ENCODE measurements at regions not wholly inside any gene's neighbourhood (a gene's known extent, or its start where the extent isn't known, plus 50 kb on each side); places are given as distances from the start of the nearest gene placed in this dataset.
"Not testable (repeated sequence)": the region's sequence is repeated elsewhere in the genome, so short reads cannot be mapped to it uniquely, and the experiment has no call there.

DNA sequence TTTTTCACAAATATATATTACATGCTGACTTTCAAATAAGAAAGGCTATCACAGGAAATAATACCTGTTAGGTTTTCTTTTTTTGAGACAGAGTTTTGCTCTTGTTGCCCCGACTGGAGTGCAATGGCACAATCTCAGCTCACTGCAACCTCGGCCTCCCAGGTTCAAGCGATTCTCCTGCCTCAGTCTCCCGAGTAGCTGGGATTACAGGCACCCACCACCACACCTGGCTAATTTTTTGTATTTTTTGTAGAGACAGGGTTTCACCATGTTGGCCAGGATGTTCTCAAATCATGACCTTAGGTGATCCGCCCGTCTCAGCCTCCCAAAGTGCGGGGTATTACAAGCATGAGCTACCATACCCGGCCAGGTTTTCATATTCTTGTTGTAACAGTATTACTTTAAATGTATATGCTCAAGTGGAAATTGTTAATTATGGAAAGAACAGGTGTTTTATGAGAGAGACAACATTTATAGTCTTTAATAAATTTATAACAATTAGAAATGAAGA lies 92.3 kb upstream of the SLC39A10 start:
- TF ChIP-seq POLR2AphosphoS5 (IDR thresholded peaks at IDR 0.05; ENCODE audit: low read depth, low read length); FOSL2 (IDR thresholded peaks at IDR 0.05; ENCODE audit: borderline replicate concordance, low read depth); EP300 (IDR thresholded peaks at IDR 0.05; ENCODE audit: borderline replicate concordance in 1 of 2, low read depth in 1 of 2, low read length in 1 of 2); GABPA (IDR thresholded peaks at IDR 0.05; ENCODE audit: low read depth); NFIC (IDR thresholded peaks at IDR 0.05; ENCODE audit: borderline replicate concordance); RAD21 (IDR thresholded peaks at IDR 0.05; ENCODE audit: low read length); YY1 (IDR thresholded peaks at IDR 0.05; ENCODE audit: low read depth); CHD2 (IDR thresholded peaks at IDR 0.05; ENCODE audit: low read length, partially characterized antibody); RXRA (IDR thresholded peaks at IDR 0.05; ENCODE audit: borderline replicate concordance, low read depth): not testable (repeated sequence)
- TF ChIP-seq, protein P1, sequence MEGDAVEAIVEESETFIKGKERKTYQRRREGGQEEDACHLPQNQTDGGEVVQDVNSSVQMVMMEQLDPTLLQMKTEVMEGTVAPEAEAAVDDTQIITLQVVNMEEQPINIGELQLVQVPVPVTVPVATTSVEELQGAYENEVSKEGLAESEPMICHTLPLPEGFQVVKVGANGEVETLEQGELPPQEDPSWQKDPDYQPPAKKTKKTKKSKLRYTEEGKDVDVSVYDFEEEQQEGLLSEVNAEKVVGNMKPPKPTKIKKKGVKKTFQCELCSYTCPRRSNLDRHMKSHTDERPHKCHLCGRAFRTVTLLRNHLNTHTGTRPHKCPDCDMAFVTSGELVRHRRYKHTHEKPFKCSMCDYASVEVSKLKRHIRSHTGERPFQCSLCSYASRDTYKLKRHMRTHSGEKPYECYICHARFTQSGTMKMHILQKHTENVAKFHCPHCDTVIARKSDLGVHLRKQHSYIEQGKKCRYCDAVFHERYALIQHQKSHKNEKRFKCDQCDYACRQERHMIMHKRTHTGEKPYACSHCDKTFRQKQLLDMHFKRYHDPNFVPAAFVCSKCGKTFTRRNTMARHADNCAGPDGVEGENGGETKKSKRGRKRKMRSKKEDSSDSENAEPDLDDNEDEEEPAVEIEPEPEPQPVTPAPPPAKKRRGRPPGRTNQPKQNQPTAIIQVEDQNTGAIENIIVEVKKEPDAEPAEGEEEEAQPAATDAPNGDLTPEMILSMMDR (IDR thresholded peaks at IDR 0.05): not testable (repeated sequence)
- TF ChIP-seq, protein P2, sequence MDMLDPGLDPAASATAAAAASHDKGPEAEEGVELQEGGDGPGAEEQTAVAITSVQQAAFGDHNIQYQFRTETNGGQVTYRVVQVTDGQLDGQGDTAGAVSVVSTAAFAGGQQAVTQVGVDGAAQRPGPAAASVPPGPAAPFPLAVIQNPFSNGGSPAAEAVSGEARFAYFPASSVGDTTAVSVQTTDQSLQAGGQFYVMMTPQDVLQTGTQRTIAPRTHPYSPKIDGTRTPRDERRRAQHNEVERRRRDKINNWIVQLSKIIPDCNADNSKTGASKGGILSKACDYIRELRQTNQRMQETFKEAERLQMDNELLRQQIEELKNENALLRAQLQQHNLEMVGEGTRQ (IDR thresholded peaks at IDR 0.05; ENCODE audit: borderline replicate concordance, low read depth, low read length): not testable (repeated sequence)
- TF ChIP-seq, protein P3, sequence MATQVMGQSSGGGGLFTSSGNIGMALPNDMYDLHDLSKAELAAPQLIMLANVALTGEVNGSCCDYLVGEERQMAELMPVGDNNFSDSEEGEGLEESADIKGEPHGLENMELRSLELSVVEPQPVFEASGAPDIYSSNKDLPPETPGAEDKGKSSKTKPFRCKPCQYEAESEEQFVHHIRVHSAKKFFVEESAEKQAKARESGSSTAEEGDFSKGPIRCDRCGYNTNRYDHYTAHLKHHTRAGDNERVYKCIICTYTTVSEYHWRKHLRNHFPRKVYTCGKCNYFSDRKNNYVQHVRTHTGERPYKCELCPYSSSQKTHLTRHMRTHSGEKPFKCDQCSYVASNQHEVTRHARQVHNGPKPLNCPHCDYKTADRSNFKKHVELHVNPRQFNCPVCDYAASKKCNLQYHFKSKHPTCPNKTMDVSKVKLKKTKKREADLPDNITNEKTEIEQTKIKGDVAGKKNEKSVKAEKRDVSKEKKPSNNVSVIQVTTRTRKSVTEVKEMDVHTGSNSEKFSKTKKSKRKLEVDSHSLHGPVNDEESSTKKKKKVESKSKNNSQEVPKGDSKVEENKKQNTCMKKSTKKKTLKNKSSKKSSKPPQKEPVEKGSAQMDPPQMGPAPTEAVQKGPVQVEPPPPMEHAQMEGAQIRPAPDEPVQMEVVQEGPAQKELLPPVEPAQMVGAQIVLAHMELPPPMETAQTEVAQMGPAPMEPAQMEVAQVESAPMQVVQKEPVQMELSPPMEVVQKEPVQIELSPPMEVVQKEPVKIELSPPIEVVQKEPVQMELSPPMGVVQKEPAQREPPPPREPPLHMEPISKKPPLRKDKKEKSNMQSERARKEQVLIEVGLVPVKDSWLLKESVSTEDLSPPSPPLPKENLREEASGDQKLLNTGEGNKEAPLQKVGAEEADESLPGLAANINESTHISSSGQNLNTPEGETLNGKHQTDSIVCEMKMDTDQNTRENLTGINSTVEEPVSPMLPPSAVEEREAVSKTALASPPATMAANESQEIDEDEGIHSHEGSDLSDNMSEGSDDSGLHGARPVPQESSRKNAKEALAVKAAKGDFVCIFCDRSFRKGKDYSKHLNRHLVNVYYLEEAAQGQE (IDR thresholded peaks at IDR 0.05; ENCODE audit: low read depth, low read length): not testable (repeated sequence)
- TF ChIP-seq, protein P4, sequence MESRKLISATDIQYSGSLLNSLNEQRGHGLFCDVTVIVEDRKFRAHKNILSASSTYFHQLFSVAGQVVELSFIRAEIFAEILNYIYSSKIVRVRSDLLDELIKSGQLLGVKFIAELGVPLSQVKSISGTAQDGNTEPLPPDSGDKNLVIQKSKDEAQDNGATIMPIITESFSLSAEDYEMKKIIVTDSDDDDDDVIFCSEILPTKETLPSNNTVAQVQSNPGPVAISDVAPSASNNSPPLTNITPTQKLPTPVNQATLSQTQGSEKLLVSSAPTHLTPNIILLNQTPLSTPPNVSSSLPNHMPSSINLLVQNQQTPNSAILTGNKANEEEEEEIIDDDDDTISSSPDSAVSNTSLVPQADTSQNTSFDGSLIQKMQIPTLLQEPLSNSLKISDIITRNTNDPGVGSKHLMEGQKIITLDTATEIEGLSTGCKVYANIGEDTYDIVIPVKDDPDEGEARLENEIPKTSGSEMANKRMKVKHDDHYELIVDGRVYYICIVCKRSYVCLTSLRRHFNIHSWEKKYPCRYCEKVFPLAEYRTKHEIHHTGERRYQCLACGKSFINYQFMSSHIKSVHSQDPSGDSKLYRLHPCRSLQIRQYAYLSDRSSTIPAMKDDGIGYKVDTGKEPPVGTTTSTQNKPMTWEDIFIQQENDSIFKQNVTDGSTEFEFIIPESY (IDR thresholded peaks at IDR 0.05; ENCODE audit: borderline replicate concordance, low read depth): not testable (repeated sequence)
